ENCODE measurements at regions not wholly inside any gene's neighbourhood (a gene's known extent, or its start where the extent isn't known, plus 50 kb on each side); places are given as distances from the start of the nearest gene placed in this dataset.

DNA sequence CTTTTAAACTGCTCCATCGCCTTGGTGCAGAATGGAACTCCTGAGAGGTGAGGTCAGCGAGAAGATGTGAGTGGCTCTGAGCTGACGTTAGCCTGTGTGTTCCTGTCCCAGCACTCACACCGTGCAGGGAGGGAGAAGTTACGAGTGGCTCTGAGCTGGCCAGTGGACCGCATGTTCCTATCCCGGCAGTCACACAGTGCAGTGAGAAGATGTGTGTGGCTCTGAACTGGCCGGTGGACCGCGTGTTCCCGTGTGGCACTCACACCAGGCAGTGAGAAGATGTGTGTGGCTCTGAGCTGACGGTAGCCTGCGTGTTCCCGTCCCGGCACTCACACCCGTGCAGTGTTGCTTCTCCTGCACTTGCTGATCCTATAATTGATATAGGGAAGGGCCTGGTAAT, 59.9 kb downstream of the VCPKMT start:
- ATAC-seq (no peak), DNase-seq (ENCODE audit: low spot score) (no peak)
- no peak overlapping the region for H3K4me3 ChIP-seq
- TF ChIP-seq ZNF462 (CRISPR knock-in tag; IDR thresholded peaks at IDR 0.05) (no peak), ZNF331 (CRISPR knock-in tag; IDR thresholded peaks at IDR 0.05; ENCODE audit: low read depth) (no peak), CREB1 (CRISPR knock-in tag; IDR thresholded peaks at IDR 0.05; ENCODE audit: low read depth) (no peak), ZNF114 (CRISPR knock-in tag; IDR thresholded peaks at IDR 0.05) (no peak), STAT1 (IDR thresholded peaks at IDR 0.05; ENCODE audit: unreplicated experiment) (no peak), POLR2AphosphoS5 (IDR thresholded peaks at IDR 0.05; ENCODE audit: low read depth) (no peak), EZH2 (IDR thresholded peaks at IDR 0.05; ENCODE audit: low read depth, unreplicated experiment) (no peak), JUNB (IDR thresholded peaks at IDR 0.05; ENCODE audit: unreplicated experiment) (no peak), CTCF (conservative IDR thresholded peaks at IDR 0.05; ENCODE audit: low read depth in 2 of 2) (no peak), NANOG (IDR thresholded peaks at IDR 0.05; ENCODE audit: borderline replicate concordance) (no peak), EZH2phosphoT487 (IDR thresholded peaks at IDR 0.05; ENCODE audit: unreplicated experiment) (no peak), ETS1 (IDR thresholded peaks at IDR 0.05) (no peak)
- TF ChIP-seq, protein P1, sequence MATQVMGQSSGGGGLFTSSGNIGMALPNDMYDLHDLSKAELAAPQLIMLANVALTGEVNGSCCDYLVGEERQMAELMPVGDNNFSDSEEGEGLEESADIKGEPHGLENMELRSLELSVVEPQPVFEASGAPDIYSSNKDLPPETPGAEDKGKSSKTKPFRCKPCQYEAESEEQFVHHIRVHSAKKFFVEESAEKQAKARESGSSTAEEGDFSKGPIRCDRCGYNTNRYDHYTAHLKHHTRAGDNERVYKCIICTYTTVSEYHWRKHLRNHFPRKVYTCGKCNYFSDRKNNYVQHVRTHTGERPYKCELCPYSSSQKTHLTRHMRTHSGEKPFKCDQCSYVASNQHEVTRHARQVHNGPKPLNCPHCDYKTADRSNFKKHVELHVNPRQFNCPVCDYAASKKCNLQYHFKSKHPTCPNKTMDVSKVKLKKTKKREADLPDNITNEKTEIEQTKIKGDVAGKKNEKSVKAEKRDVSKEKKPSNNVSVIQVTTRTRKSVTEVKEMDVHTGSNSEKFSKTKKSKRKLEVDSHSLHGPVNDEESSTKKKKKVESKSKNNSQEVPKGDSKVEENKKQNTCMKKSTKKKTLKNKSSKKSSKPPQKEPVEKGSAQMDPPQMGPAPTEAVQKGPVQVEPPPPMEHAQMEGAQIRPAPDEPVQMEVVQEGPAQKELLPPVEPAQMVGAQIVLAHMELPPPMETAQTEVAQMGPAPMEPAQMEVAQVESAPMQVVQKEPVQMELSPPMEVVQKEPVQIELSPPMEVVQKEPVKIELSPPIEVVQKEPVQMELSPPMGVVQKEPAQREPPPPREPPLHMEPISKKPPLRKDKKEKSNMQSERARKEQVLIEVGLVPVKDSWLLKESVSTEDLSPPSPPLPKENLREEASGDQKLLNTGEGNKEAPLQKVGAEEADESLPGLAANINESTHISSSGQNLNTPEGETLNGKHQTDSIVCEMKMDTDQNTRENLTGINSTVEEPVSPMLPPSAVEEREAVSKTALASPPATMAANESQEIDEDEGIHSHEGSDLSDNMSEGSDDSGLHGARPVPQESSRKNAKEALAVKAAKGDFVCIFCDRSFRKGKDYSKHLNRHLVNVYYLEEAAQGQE (IDR thresholded peaks at IDR 0.05; ENCODE audit: unreplicated experiment): no peak
- H3K27me3 ChIP-seq (ENCODE audit: insufficient read depth): no peaks in the 10 kb centered on the region
- no peak overlapping the region for H3K4me2 ChIP-seq
- no peaks in the 10 kb centered on the region for H4K20me1 ChIP-seq (replicated peaks; ENCODE audit: insufficient read depth)
- H3K36me3 ChIP-seq (ENCODE audit: insufficient read depth): no peaks in the 10 kb centered on the region
- Mint-ChIP-seq H3K9me3 (no peaks in the 10 kb centered on the region), H3K27me3 (ENCODE audit: insufficient read depth, low read depth, poor library complexity) (peaks cover 6% of the 10 kb centered on the region), H3K4me1 (peaks cover 14% of the 10 kb centered on the region), H3K36me3 (ENCODE audit: low read depth) (no peaks in the 10 kb centered on the region), H3K27ac (no peak overlapping the region), H3K4me3 (no peak overlapping the region)
- H3K79me2 ChIP-seq (replicated peaks; ENCODE audit: insufficient read depth): no peaks in the 10 kb centered on the region
- H3F3A ChIP-seq (replicated peaks; ENCODE audit: low read depth): no peaks in the 10 kb centered on the region
- no peak overlapping the region for H3K27ac ChIP-seq (ENCODE audit: low read depth)
- H2AFZ ChIP-seq: peak overlapping the region; percentile 32; the same call in 1 of the 2 replicates
- peaks cover 11% of the 10 kb centered on the region for H3K4me1 ChIP-seq (ENCODE audit: insufficient read depth)
- H3K9me2 ChIP-seq (ENCODE audit: insufficient read depth): no peaks in the 10 kb centered on the region

All from GM23338 (cell line).